Right lobe of liver (tissue), 6 donors: ENCODE measurements at regions not wholly inside any gene's neighbourhood (a gene's known extent, or its start where the extent isn't known, plus 50 kb on each side); places are given as distances from the start of the nearest gene placed in this dataset.

Experiments
- ATAC-seq, 4 donors: fragments of 200-7000 bp; cut with Tn5 transposase; one replicate each; pipeline ENCODE4 v1.9.1; 2020; ENCODE audit warnings: mild to moderate bottlenecking in 4 of 4, moderate library complexity in 4 of 4
- DNase-seq, 3 donors: peaks; one replicate each; pipeline ENCODE4 v3.0.0-alpha.2; 2020
- H3K27ac ChIP-seq, 3 donors: fragments of 200-600 bp; one replicate each; pipeline ENCODE4 v1.8.0; 2022
- H3K27me3 ChIP-seq, 2 donors: fragments of 200-600 bp; one replicate each; pipeline ENCODE4 v1.8.0; 2022
- H3K36me3 ChIP-seq, 4 donors: fragments of 200-600 bp; sonication (generic) in 1 of 4; one replicate each; pipeline versions ENCODE4 v1.5.1 to v1.8.0; 2017 to 2022; ENCODE audit warnings: control low read depth in 1 of 4
- H3K4me1 ChIP-seq, 4 donors: fragments of 200-600 bp; sonication (generic) in 1 of 4; one replicate each; pipeline versions ENCODE4 v1.5.1 to v1.8.0; 2017 to 2022; ENCODE audit warnings: control low read depth in 1 of 4
- H3K4me3 ChIP-seq, 3 donors: fragments of 200-600 bp; one replicate each; pipeline ENCODE4 v1.8.0; 2022
- H3K9me3 ChIP-seq, 4 donors: fragments of 200-600 bp; sonication (generic) in 1 of 4; one replicate each; pipeline versions ENCODE4 v1.5.1 to v1.8.0; 2017 to 2022; ENCODE audit warnings: control low read depth in 1 of 4
- POLR2A ChIP-seq: fragments of 450-650 bp; IDR thresholded peaks from one replicate; pipeline ENCODE4 v1.6.1; 2017; ENCODE audit warnings: antibody characterized with exemption, mild to moderate bottlenecking
- WGBS: methylation state at CpG from one replicate; pipeline ENCODE4 v1.1.6; 2018; ENCODE audit warnings: low coverage, low lambda C conversion rate; ENCODE audit not compliant: insufficient coverage; ENCODE audit errors: missing lambda C conversion rate; 5-methylcytosine and 5-hydroxymethylcytosine counted together
- intact Hi-C, 2 donors: fragments of 100-400 bp; cut with DNase I; formaldehyde crosslinking; loops; one replicate each; pipeline versions ENCODE4 v1.11.2 to v1.14.1; 2022
- TF ChIP-seq, protein P1 (sequence below), 4 donors: fragments of 200-600 bp in 3 of 4; fragments of 450-650 bp in 1 of 4; IDR thresholded peaks; one replicate each; pipeline versions ENCODE4 v1.5.1 to v1.8.0; 2016 to 2022; ENCODE audit warnings: antibody characterized with exemption in 4 of 4, mild to moderate bottlenecking in 2 of 4
- donor health status: DM: no; HTN: yes; CAD: no.
- donor health status: DM: no; HTN: no; CAD: no.
- donor health status: DM: no; HTN: no; CAD: no.
- donor health status: DM: no; HTN: yes; CAD: no.
- donor health status: DM: no; HTN: yes; CAD: no.

DNA sequence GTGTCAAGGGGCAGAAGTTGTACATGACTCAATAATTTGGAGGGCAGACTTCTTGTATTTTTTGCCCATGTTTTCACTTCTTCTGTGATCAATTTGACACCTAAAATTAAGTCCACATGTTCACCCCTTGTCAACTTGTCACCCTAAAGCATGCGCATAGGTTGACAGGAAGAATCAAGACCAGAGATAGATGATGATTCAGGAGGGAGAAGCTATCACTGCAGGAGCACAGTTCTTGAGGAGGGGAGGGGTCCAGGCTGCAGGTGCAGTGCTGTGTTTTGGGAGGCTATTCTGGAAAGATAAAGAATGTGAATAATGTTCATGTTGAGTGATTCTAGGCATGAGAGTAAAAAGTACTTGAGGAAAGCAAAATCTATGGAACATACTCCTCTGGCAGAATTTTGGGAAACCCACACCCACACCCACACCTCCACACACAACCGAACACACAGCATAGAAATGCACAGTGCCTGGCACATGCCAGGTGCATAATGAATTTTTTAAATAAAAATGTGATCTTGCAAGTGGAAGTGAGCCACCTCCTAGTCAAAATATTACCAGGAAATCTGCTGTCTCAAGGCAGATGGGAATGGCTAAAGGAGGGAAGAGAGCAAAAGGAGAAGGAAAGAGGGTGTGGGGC, 249.2 kb upstream of the MEX3C start:
- intact Hi-C loops: no loop called here

DNA sequence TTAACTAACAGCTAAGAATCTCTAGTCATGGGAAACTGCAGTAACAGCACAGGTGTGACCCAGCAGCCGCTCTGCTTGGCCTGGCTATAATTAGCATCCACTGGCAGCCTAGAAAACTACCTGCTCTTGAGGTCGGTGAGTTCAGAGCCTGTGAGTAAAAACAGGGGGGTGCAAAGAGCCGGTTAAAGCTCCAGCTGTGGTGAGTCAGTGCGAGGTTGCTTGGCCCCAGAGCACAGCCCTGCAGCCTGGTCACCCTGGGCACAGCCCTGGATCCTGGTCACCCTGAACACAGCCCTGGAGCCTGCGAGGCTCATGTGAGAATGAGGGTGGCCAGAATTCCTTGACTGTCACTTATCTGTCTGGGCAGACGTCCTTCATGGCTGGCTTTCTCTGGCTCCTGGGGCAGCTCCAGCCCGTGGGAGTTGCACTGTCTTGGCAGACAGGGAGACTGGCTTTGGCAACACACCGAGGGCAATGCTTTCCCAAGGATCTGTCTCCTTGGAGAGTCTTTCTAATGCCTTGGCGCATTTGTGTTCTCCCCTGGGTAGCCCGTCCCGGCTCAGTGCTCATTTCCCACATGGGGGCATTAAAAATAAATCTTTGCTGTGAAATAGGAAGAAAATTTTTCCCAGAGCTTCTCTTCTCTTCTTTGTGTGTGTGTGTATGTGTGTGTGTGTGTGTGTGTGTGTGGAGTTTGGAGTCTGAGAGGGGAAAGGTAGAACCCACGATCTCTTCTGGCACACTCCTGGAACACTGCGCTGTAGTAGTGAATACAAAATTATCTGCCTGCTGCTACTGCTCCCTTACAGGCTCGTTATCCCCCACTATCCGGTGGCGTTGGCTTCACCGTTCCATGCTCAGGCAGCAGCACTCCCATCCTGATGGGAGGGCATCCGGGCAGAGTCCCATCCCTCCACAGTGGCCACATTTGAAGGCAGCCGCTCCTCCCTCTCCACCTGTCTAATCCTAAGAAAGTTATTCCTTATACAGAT, 250.2 kb upstream of the MEX3C start:
- H3K27ac ChIP-seq: no peak overlapping the region
- H3K27me3 ChIP-seq: no peaks in the 10 kb centered on the region
- peak in 2 of 4 donors; percentile 13 to 46 for ATAC-seq
- H3K9me3 ChIP-seq: no peaks in the 10 kb centered on the region
- no peak overlapping the region for H3K4me3 ChIP-seq
- H3K4me1 ChIP-seq: no peaks in the 10 kb centered on the region
- no peak for DNase-seq
- intact Hi-C loops: no loop called here
- TF ChIP-seq, protein P1, sequence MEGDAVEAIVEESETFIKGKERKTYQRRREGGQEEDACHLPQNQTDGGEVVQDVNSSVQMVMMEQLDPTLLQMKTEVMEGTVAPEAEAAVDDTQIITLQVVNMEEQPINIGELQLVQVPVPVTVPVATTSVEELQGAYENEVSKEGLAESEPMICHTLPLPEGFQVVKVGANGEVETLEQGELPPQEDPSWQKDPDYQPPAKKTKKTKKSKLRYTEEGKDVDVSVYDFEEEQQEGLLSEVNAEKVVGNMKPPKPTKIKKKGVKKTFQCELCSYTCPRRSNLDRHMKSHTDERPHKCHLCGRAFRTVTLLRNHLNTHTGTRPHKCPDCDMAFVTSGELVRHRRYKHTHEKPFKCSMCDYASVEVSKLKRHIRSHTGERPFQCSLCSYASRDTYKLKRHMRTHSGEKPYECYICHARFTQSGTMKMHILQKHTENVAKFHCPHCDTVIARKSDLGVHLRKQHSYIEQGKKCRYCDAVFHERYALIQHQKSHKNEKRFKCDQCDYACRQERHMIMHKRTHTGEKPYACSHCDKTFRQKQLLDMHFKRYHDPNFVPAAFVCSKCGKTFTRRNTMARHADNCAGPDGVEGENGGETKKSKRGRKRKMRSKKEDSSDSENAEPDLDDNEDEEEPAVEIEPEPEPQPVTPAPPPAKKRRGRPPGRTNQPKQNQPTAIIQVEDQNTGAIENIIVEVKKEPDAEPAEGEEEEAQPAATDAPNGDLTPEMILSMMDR (IDR thresholded peaks at IDR 0.05): no peak
- TF ChIP-seq POLR2A: no peak
- no peaks in the 10 kb centered on the region for H3K36me3 ChIP-seq
- WGBS: 71% methylated on average over 6 of the region's 19 CpGs

More for the DNA sequence above, 249.2 kb upstream of the MEX3C start:
- no peak for ATAC-seq
- DNase-seq: no peak
- H3K9me3 ChIP-seq: no peaks in the 10 kb centered on the region
- H3K36me3 ChIP-seq: no peaks in the 10 kb centered on the region
- 50% methylated on average over 2 of the region's 2 CpGs for WGBS
- H3K4me1 ChIP-seq: no peaks in the 10 kb centered on the region
- TF ChIP-seq, protein P1 (IDR thresholded peaks at IDR 0.05): no peak
- no peak for TF ChIP-seq POLR2A
- no peaks in the 10 kb centered on the region for H3K27me3 ChIP-seq
- H3K4me3 ChIP-seq: no peak overlapping the region
- no peak overlapping the region for H3K27ac ChIP-seq

DNA sequence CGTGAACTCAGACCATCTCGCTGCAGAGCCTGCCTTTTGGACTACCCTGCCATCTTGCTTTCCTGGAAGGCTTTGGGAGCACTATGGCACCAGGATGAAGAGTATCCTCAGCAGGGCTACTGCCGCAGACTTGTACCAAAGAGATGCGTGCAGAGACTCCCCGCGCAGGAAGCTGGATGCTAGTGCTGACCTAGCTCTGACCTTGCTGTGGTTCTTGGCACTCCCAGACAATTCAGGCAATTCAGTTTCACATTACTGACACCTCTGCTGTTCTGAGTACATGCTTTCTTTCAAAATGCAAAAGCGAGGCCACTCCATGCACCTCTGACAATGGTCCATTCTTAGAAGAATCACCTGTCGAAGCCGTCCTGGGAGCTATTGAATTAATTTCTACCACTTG, 251.5 kb upstream of the MEX3C start:
- WGBS: 71% methylated on average over 8 of the region's 9 CpGs
- no peak for DNase-seq

DNA sequence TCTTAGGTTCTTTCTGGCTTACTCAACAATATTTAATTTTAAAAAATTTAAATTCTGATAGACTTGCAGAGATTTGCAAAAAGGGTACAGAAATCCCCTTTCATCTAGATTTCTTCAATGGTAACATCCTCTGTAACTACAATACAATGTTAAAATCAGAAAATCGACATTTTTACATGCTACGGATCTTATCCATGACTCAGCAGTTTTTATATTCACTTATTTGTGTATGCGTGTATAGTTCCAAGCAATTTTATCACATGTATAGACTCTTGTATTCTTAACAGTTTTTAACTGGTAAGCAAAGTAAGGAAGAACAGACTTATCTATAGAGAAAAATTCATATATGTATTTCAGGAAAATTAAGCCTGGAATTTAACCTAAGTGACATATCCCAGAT, 256.1 kb upstream of the MEX3C start:
- Histone ChIP-seq H3K4me1 (no peaks in the 10 kb centered on the region), H3K9me3 (no peaks in the 10 kb centered on the region), H3K4me3 (no peak overlapping the region), H3K27me3 (no peaks in the 10 kb centered on the region), H3K36me3 (no peaks in the 10 kb centered on the region), H3K27ac (no peak overlapping the region)
- WGBS: 80% methylated on average over 3 of the region's 3 CpGs
- DNase-seq (no peak), ATAC-seq (no peak)
- TF ChIP-seq, protein P1 (IDR thresholded peaks at IDR 0.05): no peak
- no peak for TF ChIP-seq POLR2A
- intact Hi-C loops: no loop called here

More for the DNA sequence above, 251.5 kb upstream of the MEX3C start:
- ATAC-seq: no peak
- Histone ChIP-seq H3K4me3 (no peak overlapping the region), H3K27ac (no peak overlapping the region), H3K9me3 (no peaks in the 10 kb centered on the region), H3K36me3 (no peaks in the 10 kb centered on the region), H3K4me1 (no peaks in the 10 kb centered on the region), H3K27me3 (no peaks in the 10 kb centered on the region)
- no peak for TF ChIP-seq POLR2A
- TF ChIP-seq, protein P1 (IDR thresholded peaks at IDR 0.05): no peak
- intact Hi-C loops: no loop called here
